ENCODE measurements at regions not wholly inside any gene's neighbourhood (a gene's known extent, or its start where the extent isn't known, plus 50 kb on each side); places are given as distances from the start of the nearest gene placed in this dataset.

- Mint-ChIP-seq H3K4me3 (no peak overlapping the region), H3K9me3 (no peaks in the 10 kb centered on the region), H3K36me3 (no peaks in the 10 kb centered on the region), H3K27me3 (no peaks in the 10 kb centered on the region), H3K4me1 (no peaks in the 10 kb centered on the region), H3K27ac (no peak overlapping the region)
These were observed 126.9 kb downstream of the SPRY2 start for GRCh38 chr13:80214050-80214449.

- Mint-ChIP-seq H3K27ac (no peak overlapping the region), H3K27me3 (no peaks in the 10 kb centered on the region), H3K4me1 (no peaks in the 10 kb centered on the region), H3K36me3 (no peaks in the 10 kb centered on the region), H3K4me3 (no peak overlapping the region), H3K9me3 (no peaks in the 10 kb centered on the region)
These were observed 127.7 kb downstream of the SPRY2 start for GRCh38 chr13:80213201-80213600.

GRCh38 chr13:80211566-80211965 lies 129.4 kb downstream of the SPRY2 start:
- Mint-ChIP-seq H3K36me3 (no peaks in the 10 kb centered on the region), H3K9me3 (peaks cover 0 to 4% (median 0%) of the 10 kb centered on the region in 3 donors), H3K27me3 (no peaks in the 10 kb centered on the region), H3K4me1 (no peaks in the 10 kb centered on the region), H3K27ac (no peak overlapping the region), H3K4me3 (no peak overlapping the region)

- Mint-ChIP-seq H3K27ac (no peak overlapping the region), H3K4me1 (no peaks in the 10 kb centered on the region)
These were observed 136.3 kb downstream of the SPRY2 start for GRCh38 chr13:80204642-80205041.

GRCh38 chr13:80203496-80203895 lies 137.4 kb downstream of the SPRY2 start:
- Mint-ChIP-seq H3K4me3 (no peak overlapping the region), H3K4me1 (no peaks in the 10 kb centered on the region), H3K9me3 (peaks cover 0 to 8% (median 4%) of the 10 kb centered on the region in 3 donors), H3K36me3 (no peaks in the 10 kb centered on the region), H3K27ac (no peak overlapping the region), H3K27me3 (no peaks in the 10 kb centered on the region)

More at GRCh38 chr13:80204642-80205041, 136.3 kb downstream of the SPRY2 start:
- Mint-ChIP-seq H3K4me3 (no peak overlapping the region), H3K9me3 (peaks cover 0 to 8% (median 4%) of the 10 kb centered on the region in 3 donors), H3K36me3 (no peaks in the 10 kb centered on the region), H3K27me3 (no peaks in the 10 kb centered on the region)

GRCh38 chr13:80201694-80202468 lies 139.0 kb downstream of the SPRY2 start:
- no peaks in the 10 kb centered on the region for H3K4me1 Mint-ChIP-seq
- H3K36me3 Mint-ChIP-seq = no peaks in the 10 kb centered on the region
- no peak overlapping the region for H3K4me3 Mint-ChIP-seq
- H3K27ac Mint-ChIP-seq = no peak overlapping the region
- peaks cover 0 to 8% (median 1%) of the 10 kb centered on the region in 3 donors for H3K9me3 Mint-ChIP-seq
- H3K27me3 Mint-ChIP-seq = no peaks in the 10 kb centered on the region

GRCh38 chr13:80199585-80200292 lies 141.2 kb downstream of the SPRY2 start:
- Mint-ChIP-seq H3K27me3 (no peaks in the 10 kb centered on the region), H3K27ac (no peak overlapping the region), H3K4me1 (no peaks in the 10 kb centered on the region), H3K36me3 (no peaks in the 10 kb centered on the region), H3K9me3 (peaks cover 0 to 8% (median 1%) of the 10 kb centered on the region in 3 donors), H3K4me3 (no peak overlapping the region)

GRCh38 chr13:80199067-80199466 lies 141.9 kb downstream of the SPRY2 start:
- no peaks in the 10 kb centered on the region for H3K27me3 Mint-ChIP-seq
- H3K27ac Mint-ChIP-seq = no peak overlapping the region
- H3K9me3 Mint-ChIP-seq = peaks cover 0 to 8% (median 1%) of the 10 kb centered on the region in 3 donors
- no peaks in the 10 kb centered on the region for H3K36me3 Mint-ChIP-seq
- H3K4me3 Mint-ChIP-seq = no peak overlapping the region
- no peaks in the 10 kb centered on the region for H3K4me1 Mint-ChIP-seq

GRCh38 chr13:80196756-80197155 lies 144.2 kb downstream of the SPRY2 start:
- no peaks in the 10 kb centered on the region for H3K27me3 Mint-ChIP-seq
- peaks cover 0 to 7% (median 1%) of the 10 kb centered on the region in 3 donors for H3K9me3 Mint-ChIP-seq
- no peak overlapping the region for H3K27ac Mint-ChIP-seq
- H3K4me1 Mint-ChIP-seq = no peaks in the 10 kb centered on the region
- H3K4me3 Mint-ChIP-seq = no peak overlapping the region
- no peaks in the 10 kb centered on the region for H3K36me3 Mint-ChIP-seq

GRCh38 chr13:80195649-80196048 lies 145.3 kb downstream of the SPRY2 start:
- Mint-ChIP-seq H3K27ac (no peak overlapping the region), H3K27me3 (no peaks in the 10 kb centered on the region), H3K4me1 (no peaks in the 10 kb centered on the region), H3K4me3 (no peak overlapping the region), H3K36me3 (no peaks in the 10 kb centered on the region), H3K9me3 (peaks cover 0 to 2% (median 1%) of the 10 kb centered on the region in 3 donors)

GRCh38 chr13:80189889-80190597 lies 150.9 kb downstream of the SPRY2 start:
- Mint-ChIP-seq H3K27ac (no peak overlapping the region), H3K36me3 (no peaks in the 10 kb centered on the region), H3K9me3 (no peaks in the 10 kb centered on the region), H3K4me3 (no peak overlapping the region), H3K4me1 (no peaks in the 10 kb centered on the region), H3K27me3 (no peaks in the 10 kb centered on the region)

- no peaks in the 10 kb centered on the region for H3K36me3 Mint-ChIP-seq
- peaks cover 0 to under 1% (median 0%) of the 10 kb centered on the region in 3 donors for H3K9me3 Mint-ChIP-seq
- no peaks in the 10 kb centered on the region for H3K4me1 Mint-ChIP-seq
- no peaks in the 10 kb centered on the region for H3K27me3 Mint-ChIP-seq
- no peak overlapping the region for H3K27ac Mint-ChIP-seq
- no peak overlapping the region for H3K4me3 Mint-ChIP-seq
These were observed 160.1 kb downstream of the SPRY2 start for GRCh38 chr13:80180740-80181355.

- Mint-ChIP-seq H3K4me3 (no peak overlapping the region), H3K36me3 (peaks cover 1% of the 10 kb centered on the region), H3K27ac (no peak overlapping the region)
These were observed 163.6 kb downstream of the SPRY2 start for GRCh38 chr13:80177327-80177726.

GRCh38 chr13:80173224-80173623 lies 167.7 kb downstream of the SPRY2 start:
- Mint-ChIP-seq H3K27ac (no peak overlapping the region), H3K36me3 (peaks cover 1% of the 10 kb centered on the region), H3K4me1 (peaks cover 0 to 5% (median 0%) of the 10 kb centered on the region in 3 donors), H3K27me3 (peaks cover 2% of the 10 kb centered on the region), H3K4me3 (no peak overlapping the region), H3K9me3 (peaks cover 0 to 5% (median 0%) of the 10 kb centered on the region in 3 donors)

More at GRCh38 chr13:80177327-80177726, 163.6 kb downstream of the SPRY2 start:
- peaks cover 0 to 5% (median 0%) of the 10 kb centered on the region in 3 donors for H3K9me3 Mint-ChIP-seq
- peaks cover 2% of the 10 kb centered on the region for H3K27me3 Mint-ChIP-seq
- no peaks in the 10 kb centered on the region for H3K4me1 Mint-ChIP-seq

GRCh38 chr13:80171096-80171495 lies 169.8 kb downstream of the SPRY2 start:
- peaks cover 0 to 5% (median 2%) of the 10 kb centered on the region in 3 donors for H3K4me1 Mint-ChIP-seq

More at GRCh38 chr13:80171096-80171495, 169.8 kb downstream of the SPRY2 start:
- peaks cover 0 to 5% (median 2%) of the 10 kb centered on the region in 3 donors for H3K9me3 Mint-ChIP-seq
- H3K36me3 Mint-ChIP-seq = peaks cover 1% of the 10 kb centered on the region
- peaks cover 2% of the 10 kb centered on the region for H3K27me3 Mint-ChIP-seq
- no peak overlapping the region for H3K4me3 Mint-ChIP-seq
- H3K27ac Mint-ChIP-seq = no peak overlapping the region

All from IgD-negative memory B cell (primary cell).